ENCODE measurements at regions not wholly inside any gene's neighbourhood (a gene's known extent, or its start where the extent isn't known, plus 50 kb on each side); places are given as distances from the start of the nearest gene placed in this dataset.

DNA sequence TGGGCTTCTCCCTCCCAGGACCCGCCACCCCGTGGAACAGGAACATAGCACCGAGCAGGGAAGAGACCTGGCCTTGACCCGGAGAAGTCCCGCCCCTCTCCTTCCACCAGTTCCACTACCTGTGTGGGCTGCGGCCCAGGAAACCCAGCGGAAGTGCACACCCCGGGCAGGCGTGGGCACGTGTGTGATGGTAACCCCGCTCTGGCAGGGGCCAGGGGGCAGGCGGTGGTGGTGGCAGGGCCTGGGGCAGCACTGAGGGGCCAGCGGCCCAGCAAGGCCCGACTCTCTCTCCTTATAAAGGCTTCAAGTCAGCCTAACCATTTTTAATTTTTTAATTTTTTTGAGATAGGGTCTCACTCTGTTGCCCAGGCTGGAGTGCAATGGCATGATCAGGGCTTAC lies 129.0 kb upstream of the FAM98A start (continued):
- TF ChIP-seq, protein P1, sequence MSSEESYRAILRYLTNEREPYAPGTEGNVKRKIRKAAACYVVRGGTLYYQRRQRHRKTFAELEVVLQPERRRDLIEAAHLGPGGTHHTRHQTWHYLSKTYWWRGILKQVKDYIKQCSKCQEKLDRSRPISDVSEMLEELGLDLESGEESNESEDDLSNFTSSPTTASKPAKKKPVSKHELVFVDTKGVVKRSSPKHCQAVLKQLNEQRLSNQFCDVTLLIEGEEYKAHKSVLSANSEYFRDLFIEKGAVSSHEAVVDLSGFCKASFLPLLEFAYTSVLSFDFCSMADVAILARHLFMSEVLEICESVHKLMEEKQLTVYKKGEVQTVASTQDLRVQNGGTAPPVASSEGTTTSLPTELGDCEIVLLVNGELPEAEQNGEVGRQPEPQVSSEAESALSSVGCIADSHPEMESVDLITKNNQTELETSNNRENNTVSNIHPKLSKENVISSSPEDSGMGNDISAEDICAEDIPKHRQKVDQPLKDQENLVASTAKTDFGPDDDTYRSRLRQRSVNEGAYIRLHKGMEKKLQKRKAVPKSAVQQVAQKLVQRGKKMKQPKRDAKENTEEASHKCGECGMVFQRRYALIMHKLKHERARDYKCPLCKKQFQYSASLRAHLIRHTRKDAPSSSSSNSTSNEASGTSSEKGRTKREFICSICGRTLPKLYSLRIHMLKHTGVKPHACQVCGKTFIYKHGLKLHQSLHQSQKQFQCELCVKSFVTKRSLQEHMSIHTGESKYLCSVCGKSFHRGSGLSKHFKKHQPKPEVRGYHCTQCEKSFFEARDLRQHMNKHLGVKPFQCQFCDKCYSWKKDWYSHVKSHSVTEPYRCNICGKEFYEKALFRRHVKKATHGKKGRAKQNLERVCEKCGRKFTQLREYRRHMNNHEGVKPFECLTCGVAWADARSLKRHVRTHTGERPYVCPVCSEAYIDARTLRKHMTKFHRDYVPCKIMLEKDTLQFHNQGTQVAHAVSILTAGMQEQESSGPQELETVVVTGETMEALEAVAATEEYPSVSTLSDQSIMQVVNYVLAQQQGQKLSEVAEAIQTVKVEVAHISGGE (CRISPR knock-in tag; IDR thresholded peaks at IDR 0.05) = no peak
- TF ChIP-seq, protein P2, sequence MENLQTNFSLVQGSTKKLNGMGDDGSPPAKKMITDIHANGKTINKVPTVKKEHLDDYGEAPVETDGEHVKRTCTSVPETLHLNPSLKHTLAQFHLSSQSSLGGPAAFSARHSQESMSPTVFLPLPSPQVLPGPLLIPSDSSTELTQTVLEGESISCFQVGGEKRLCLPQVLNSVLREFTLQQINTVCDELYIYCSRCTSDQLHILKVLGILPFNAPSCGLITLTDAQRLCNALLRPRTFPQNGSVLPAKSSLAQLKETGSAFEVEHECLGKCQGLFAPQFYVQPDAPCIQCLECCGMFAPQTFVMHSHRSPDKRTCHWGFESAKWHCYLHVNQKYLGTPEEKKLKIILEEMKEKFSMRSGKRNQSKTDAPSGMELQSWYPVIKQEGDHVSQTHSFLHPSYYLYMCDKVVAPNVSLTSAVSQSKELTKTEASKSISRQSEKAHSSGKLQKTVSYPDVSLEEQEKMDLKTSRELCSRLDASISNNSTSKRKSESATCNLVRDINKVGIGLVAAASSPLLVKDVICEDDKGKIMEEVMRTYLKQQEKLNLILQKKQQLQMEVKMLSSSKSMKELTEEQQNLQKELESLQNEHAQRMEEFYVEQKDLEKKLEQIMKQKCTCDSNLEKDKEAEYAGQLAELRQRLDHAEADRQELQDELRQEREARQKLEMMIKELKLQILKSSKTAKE (IDR thresholded peaks at IDR 0.05; ENCODE audit: low read depth, poor library complexity, severe bottlenecking) = no peak
- TF ChIP-seq RBBP5 (conservative IDR thresholded peaks at IDR 0.05) = no peak
- TF ChIP-seq STAT3 (IDR thresholded peaks at IDR 0.05; ENCODE audit: low read depth, low read length) = no peak
- no peak for TF ChIP-seq GATAD2B (conservative IDR thresholded peaks at IDR 0.05; ENCODE audit: low read depth)
- TF ChIP-seq ZNF207 (IDR thresholded peaks at IDR 0.05; ENCODE audit: borderline replicate concordance) = no peak

DNA sequence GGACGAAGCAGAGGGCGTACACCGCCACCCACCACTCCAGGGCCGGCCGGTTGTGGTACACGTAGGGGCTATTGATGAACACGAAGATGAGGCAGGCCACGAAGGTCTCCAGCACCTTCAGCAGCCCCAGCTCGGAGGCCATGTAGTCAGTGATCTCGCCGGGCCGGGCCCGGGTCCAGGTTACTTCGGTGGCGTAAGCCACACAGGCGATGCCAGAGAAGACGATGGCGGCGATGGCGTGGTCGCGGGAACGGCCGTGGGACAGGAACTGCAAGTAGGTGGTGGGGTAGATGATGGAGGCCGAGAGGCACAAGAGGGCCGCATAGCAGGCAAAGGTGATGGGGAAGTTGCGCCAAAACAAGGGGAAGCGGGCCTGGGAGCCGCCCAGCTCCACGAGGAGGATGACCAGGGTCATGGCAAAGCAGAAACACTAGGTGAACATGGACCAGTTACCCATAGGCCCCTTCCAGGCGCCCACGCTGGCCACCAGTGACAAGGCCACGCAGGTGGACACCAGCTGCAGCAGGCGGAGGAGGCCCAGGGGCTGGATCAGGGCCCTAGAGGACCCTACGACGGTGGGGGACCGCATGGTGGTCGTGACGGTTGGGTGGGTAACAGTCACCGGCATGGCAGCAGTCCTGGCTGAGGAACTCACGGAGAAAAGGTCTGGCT lies 128.4 kb upstream of the FAM98A start:
- Histone ChIP-seq H3K27me3 (replicated peaks in 1 of 2; ENCODE audit: control insufficient read depth in 2 of 2, insufficient read depth in 2 of 2, low read length in 1 of 2) (no peaks in the 10 kb centered on the region), H3K36me3 (ENCODE audit: control insufficient read depth in 2 of 2, insufficient read depth in 2 of 2, low read length in 1 of 2) (no peaks in the 10 kb centered on the region), H3K9me3 (replicated peaks; ENCODE audit: control insufficient read depth, insufficient read depth, low read length) (no peaks in the 10 kb centered on the region), H3K9ac (ENCODE audit: control insufficient read depth, insufficient read depth, low read length) (no peak overlapping the region), H4K20me1 (ENCODE audit: control insufficient read depth, insufficient read depth) (no peaks in the 10 kb centered on the region), H2AFZ (ENCODE audit: control insufficient read depth, low read depth, low read length) (no peak overlapping the region), H3K4me1 (ENCODE audit: control insufficient read depth, insufficient read depth, low read length) (no peaks in the 10 kb centered on the region), H3K4me2 (ENCODE audit: control insufficient read depth, insufficient read depth) (no peak overlapping the region), H3K27ac (ENCODE audit: control insufficient read depth, insufficient read depth) (no peak overlapping the region), H3K79me2 (ENCODE audit: control insufficient read depth, insufficient read depth, low read length) (no peaks in the 10 kb centered on the region), H3K4me3 (no peak overlapping the region)
- POLR2A ChIA-PET = no interaction called here
- WGBS (ENCODE audit: insufficient coverage, insufficient replicate concordance, low lambda C conversion rate, missing lambda C conversion rate) = 87% methylated on average over 41 of the region's 41 CpGs
- DNase-seq (ENCODE audit: low read depth, low spot score) (no peak), ATAC-seq (no peak), FAIRE-seq (no peak)
- no peak for TF ChIP-seq MTA2 (IDR thresholded peaks at IDR 0.05; ENCODE audit: low read depth)
- TF ChIP-seq POLR2A (IDR thresholded peaks at IDR 0.05; ENCODE audit: low read depth, low read length) = no peak
- BruUV-seq (replicated peaks) = no TSS peak
- SMC1A ChIA-PET (ENCODE audit: uncharacterized antibody, unreplicated experiment) = no interaction called here
- intact Hi-C loops (cut with micrococcal nuclease; ENCODE audit: unreplicated experiment) = no loop called here
- RAD21 ChIA-PET (ENCODE audit: unreplicated experiment) = no interaction called here
- CTCF ChIA-PET = no interaction called here
- in situ Hi-C loops (cut with MboI) = no loop called here

Data from GM12878 (cell line).